ENCODE measurements at regions not wholly inside any gene's neighbourhood (a gene's known extent, or its start where the extent isn't known, plus 50 kb on each side); places are given as distances from the start of the nearest gene placed in this dataset.

GRCh38 chr3:118001380-118001779 is 1033.3 kb downstream of the IGSF11 start:
- DNase-seq: no peak

- no peak for DNase-seq
Observed at GRCh38 chr3:118011910-118012309, 1022.7 kb downstream of the IGSF11 start.

- DNase-seq: no peak
Observed at GRCh38 chr3:118029049-118029448, 1005.6 kb downstream of the IGSF11 start.

- DNase-seq: no peak
Observed at GRCh38 chr3:118036215-118036614, 998.4 kb downstream of the IGSF11 start.

GRCh38 chr3:118055381-118055780 is 979.3 kb downstream of the IGSF11 start:
- DNase-seq: no peak

GRCh38 chr3:118057086-118057485 is 977.6 kb downstream of the IGSF11 start:
- DNase-seq: no peak

- no peak for DNase-seq
Observed at GRCh38 chr3:118059096-118059495, 975.5 kb downstream of the IGSF11 start.

- DNase-seq: no peak
Observed at GRCh38 chr3:118067439-118067838, 967.2 kb downstream of the IGSF11 start.

- no peak for DNase-seq
Observed at GRCh38 chr3:118075873-118076272, 958.8 kb downstream of the IGSF11 start.

- no peak for DNase-seq
Observed at GRCh38 chr3:118077332-118077731, 957.3 kb downstream of the IGSF11 start.

- no peak for DNase-seq
Observed at GRCh38 chr3:118080889-118081288, 953.8 kb downstream of the IGSF11 start.

- DNase-seq: no peak
Observed at GRCh38 chr3:118088696-118089095, 946.0 kb downstream of the IGSF11 start.

- no peak for DNase-seq
Observed at GRCh38 chr3:118089563-118089962, 945.1 kb downstream of the IGSF11 start.

- no peak for DNase-seq
Observed at GRCh38 chr3:118097226-118097625, 937.4 kb downstream of the IGSF11 start.

- DNase-seq: no peak
Observed at GRCh38 chr3:118097660-118098059, 937.0 kb downstream of the IGSF11 start.

GRCh38 chr3:118098827-118099226 is 935.8 kb downstream of the IGSF11 start:
- no peak for DNase-seq

- DNase-seq: no peak
Observed at GRCh38 chr3:118101891-118102290, 932.8 kb downstream of the IGSF11 start.

- DNase-seq: no peak
Observed at GRCh38 chr3:118102737-118103136, 931.9 kb downstream of the IGSF11 start.

- DNase-seq: no peak
Observed at GRCh38 chr3:118108201-118108600, 926.4 kb downstream of the IGSF11 start.

- no peak for DNase-seq
Observed at GRCh38 chr3:118108769-118109168, 925.9 kb downstream of the IGSF11 start.

- DNase-seq: no peak
Observed at GRCh38 chr3:118110211-118110610, 924.4 kb downstream of the IGSF11 start.

- DNase-seq: no peak
Observed at GRCh38 chr3:118116991-118117390, 917.7 kb downstream of the IGSF11 start.

GRCh38 chr3:118126751-118127150 is 907.9 kb downstream of the IGSF11 start:
- DNase-seq: no peak

- no peak for DNase-seq
Observed at GRCh38 chr3:118127992-118128391, 906.7 kb downstream of the IGSF11 start.

- DNase-seq: no peak
Observed at GRCh38 chr3:118128886-118129285, 905.8 kb downstream of the IGSF11 start.

- no peak for DNase-seq
Observed at GRCh38 chr3:118137778-118138177, 896.9 kb downstream of the IGSF11 start.

All from NCI-H748 treated with DMSO at 0.1 percent for 48 hours (cell line).